NCI-H1048 (cell line): ENCODE measurements at regions not wholly inside any gene's neighbourhood (a gene's known extent, or its start where the extent isn't known, plus 50 kb on each side); places are given as distances from the start of the nearest gene placed in this dataset.
A peak's percentile ranks its signal among the peaks of the same experiment; 100 is the strongest.
"Not testable (repeated sequence)": the region's sequence is repeated elsewhere in the genome, so short reads cannot be mapped to it uniquely, and the experiment has no call there.

ENCODE experiments used
- DNase-seq: peaks from one replicate; lab custom pipeline; 2025; lab: John Stamatoyannopoulos, UW

DNA sequence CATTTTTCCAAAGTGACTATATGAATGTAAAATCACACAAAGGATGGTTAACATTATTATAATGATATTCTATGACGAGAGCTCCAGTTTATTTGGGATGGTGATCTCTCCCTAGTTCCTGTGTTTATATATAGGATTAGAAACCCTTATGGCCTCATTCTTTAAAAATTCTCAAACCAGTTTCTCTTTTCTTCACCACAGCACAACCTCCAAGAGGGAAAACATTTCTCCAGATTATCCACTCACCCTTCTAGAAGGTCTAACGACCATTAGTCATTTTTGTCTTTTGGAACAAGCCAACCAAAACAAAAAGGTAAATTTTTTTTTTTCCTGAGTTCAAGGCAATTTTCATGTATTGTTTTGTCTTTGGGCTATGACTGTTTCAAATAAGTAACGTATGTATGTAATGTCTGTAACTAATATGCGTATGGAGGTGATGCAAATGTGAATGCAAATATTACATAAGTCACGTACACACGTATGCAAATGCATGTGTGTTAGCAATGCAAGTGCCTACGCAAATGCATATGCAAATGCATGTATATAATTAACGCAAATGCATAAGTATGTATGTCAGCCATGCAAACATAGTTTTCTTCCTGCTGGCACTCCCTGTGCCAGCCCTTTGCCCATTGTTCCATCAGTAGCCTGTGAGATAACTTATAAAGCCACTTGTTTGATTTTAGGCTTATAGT is 72.5 kb upstream of the MORC3 start:
- peak; percentile 53 for DNase-seq

DNA sequence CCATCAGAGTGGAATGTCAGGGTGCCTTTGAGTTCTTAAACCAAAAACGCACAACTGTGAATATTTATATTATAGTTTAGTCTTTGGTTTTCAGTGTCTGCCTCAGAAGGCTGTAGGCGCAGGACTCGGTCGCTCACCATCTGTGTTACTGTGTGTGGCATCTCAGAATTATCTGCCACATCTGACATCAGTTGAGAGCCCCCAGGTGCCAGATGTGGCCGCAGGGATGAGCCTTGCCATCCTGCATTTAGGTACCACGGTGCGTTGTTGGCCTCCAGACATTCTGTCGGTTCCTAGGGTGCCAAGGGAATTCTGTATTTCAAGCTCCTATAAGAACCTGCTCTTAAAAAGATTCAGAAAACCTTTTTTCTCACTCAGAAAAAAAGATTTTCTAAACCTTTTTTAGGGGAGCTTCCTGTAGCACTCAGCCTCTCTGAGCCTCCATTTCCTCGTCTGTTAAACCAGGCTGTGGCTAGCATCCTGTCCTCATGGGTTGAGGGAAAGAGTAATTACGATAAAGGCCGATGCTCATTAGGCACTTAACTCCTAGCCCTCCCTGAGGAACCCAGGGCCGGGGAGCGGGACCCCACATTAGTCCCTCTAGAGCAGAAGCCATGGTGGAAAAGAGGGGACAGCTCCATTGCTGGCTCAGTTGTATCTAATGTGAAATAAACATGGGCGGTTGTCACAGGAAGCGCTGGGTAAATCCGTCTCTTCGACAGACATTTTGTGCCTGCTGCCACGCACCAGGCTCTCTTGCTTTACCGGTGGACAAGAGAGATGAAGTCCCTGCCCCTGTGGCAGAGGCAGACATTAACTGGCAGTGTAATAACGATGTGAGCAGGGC is 70.2 kb upstream of the MORC3 start:
- DNase-seq = no peak

DNA sequence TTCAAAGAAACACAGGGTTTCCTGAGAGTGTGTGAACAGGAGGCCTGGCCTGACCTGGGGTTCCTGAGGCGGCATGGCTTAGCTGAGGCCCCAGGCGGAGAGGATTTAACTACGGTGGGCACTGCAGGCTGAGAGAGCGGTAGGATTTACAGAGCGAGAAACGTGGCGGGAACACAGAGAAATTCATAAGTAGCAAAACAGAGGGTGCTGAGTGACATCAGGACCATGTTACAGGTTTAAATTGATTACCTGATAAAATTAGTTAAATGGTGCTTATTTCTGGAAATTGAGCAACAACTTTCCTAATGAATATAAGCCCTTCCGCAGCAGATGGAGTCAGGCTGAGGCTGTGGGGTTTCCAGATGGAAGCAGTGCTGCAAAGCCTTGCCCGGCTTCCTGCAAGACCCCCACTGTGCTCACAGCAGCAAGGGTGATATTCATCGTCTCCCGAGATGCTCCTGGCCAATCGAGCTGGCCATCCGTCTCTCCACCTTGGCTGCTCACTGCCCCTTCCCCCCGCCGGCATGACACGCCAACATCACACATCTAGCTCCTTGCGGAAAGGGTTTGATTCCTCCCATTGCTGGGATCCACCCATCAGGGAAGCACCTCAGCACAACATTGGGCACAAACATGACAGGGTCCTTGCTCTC is 69.4 kb upstream of the MORC3 start:
- no peak for DNase-seq

DNA sequence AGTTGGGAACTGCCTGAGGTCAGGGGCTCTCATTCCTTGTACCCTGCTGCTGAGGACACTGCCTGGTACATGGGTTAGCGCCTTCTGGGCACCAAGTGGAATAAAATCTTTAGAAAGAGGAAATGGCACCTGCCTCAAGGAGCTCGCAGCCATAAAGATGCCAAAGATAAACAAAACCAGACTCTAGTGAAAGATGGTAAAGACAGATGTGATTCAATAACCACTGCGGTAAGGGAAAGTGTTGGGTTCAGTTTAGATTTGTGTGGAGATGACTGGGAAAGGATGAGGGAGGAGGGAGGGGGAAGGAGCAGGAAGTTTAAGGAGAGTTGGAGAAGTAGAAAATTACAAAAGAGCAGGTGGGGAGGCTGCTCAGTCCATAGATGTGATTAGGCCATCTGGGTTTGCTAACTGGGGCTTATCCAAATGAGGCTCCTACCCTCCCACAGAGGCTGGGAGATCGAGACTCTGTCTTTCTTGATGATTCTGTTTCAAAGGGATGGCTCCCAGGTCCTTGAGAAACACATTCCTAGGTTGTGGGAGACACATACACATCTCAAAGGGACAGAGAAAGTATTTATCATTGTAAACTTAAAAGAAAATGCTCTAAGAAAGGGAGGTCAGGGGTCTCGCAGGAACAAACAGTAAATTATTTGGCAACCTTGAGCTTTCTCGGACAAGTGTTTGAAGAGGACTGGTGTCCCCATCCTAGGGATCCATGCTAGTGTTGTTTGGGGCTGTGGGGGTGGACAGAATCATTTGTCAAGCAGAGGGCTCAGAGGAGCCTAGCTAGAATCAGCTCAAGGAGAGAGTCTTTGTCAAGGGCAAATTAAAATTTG is 65.7 kb upstream of the MORC3 start:
- no peak for DNase-seq

DNA sequence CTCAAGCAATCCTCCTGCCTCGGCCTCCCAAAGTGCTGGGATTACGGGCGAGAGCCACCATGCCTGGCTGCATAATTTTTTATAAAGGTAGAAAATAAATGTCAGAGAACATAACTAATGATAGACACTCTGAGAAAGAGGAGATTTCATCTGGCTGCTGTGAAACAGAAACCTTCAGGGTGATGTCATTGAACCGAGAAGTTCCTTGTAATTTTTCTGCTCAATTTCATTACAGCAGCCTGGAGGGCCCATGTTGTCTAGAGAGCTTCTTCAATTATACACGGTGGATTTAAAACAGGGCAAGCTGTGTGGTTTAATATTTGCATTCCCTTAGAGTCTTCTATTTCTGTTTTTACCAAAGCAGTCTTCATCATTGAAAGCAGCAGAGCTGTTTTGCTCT is 64.3 kb upstream of the MORC3 start:
- DNase-seq = no peak

DNA sequence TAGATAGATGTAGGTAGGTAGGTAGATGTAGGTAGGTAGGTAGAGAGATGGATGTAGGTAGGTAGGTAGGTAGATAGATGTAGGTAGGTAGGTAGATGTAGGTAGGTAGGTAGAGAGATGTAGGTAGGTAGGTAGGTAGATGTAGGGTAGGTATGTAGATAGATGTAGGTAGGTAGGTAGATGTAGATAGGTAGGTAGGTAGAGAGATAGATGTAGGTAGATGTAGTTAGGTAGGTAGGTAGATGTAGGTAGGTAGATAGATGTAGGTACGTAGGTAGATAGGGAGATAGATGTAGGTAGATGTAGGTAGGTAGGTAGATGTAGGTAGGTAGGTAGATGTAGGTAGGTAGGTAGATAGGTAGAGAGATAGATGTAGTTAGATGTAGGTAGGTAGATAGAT is 62.3 kb upstream of the MORC3 start:
- DNase-seq = no peak

DNA sequence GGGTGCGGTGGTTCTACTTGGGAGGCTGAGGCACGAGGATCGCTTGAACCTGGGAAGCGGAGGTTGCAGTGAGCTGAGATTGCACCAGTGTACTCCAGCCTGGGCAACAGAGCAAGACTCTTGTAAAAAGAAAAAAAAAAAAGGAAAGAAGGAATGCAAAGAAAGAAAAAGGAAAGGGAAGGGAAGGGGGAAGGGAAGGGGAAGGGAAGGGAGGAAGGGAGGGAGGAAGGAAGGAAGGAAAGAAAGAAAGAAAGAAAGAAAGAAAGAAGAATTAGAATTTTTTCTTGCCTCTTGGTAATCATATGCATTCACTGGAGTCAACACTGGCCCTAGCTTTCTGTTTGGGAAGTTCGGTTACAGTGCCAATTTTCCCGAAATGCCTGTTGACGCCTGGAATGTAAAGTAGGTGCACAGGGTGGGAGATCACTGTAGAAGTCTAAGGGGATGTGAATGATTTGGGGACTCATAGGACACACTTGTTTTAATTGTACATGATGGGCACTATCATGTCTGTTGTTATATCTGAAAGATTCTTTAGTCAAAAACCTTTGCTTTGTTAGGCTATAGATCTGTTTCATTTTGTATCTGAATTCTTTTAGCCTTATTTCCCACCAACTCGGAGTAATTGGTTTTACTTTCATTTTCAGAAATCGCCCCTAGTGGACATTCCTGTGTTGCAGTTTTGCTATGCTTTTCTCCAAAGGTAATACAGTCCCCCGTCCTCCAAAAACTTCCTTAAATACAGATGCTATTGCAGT is 59.8 kb upstream of the MORC3 start:
- peak; percentile 37 for DNase-seq

DNA sequence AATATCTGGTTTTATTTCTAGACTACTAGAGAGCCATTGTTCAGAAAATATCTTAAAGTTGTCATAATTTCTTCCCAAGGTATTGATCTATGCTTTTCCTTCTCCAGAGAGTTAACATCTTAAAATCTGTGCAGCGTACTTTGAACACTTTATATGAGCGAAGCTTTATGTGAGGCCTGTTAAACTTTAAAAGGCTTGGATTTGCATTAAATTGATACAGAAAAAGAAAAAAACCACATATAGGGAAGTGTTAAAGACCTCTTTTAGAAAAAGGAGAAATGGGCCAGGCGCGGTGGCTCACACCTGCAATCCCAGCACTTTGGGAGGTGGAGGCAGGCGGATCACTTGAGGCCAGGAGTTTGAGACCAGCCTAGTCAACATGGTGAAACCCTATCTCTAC is 59.2 kb upstream of the MORC3 start:
- no peak for DNase-seq

DNA sequence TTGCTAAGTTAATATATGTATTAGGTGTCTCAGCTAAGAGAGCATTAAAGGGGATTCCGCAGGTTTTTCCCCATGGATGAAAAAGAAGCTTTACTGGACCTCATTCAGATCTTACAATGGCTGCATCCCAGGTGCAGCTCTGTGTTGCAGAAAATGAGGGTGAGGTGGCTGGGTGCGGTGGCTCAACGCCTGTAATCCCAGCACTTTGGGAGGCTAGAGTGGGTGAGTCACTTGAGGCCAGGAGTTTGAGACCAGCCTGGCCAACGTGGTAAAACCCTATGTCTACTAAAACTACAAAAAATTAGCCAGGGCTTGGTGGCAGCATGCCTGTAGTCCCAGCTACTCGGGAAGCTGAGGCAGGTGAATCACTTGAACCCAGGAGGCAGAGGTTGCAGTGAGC is 58.5 kb upstream of the MORC3 start:
- no peak for DNase-seq

DNA sequence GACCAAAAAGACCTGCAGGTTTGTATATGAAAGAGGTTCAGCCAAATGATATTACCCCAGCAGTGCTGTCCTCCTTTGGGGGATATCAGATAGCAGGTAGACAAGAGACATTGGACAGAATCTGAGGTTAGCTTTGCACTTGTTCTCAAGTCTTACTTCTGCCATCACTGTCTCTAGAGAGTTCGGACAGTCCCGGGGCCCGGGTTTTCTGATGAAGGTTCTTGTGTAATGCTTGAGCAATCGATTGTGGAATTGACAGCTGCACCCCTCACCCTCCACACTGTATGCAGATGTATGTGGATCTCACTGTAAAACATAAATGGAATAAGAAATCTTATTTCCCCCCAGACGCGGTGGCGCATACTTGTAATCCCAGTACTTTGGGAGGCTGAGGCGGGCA is 56.2 kb upstream of the MORC3 start:
- no peak for DNase-seq

DNA sequence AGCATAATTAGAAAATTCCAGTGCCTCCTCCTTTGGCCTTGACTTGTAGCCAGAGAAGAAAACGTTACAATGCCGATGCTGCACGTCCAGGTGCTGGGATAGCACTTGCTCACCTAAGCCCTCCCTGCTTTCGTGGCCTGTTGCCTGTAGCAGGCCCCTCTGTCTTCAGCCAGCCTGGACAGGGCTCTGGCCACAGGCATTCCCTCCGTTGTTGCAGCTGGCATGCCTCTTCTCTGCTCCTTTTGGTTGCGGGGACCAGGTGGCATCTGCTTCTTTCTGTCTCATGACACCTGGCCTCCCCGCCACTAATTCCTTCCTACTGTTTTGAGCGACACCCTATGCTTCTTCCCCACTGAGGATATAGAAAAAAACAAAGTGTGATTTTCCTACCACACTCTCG is 54.6 kb upstream of the MORC3 start:
- DNase-seq = no peak

DNA sequence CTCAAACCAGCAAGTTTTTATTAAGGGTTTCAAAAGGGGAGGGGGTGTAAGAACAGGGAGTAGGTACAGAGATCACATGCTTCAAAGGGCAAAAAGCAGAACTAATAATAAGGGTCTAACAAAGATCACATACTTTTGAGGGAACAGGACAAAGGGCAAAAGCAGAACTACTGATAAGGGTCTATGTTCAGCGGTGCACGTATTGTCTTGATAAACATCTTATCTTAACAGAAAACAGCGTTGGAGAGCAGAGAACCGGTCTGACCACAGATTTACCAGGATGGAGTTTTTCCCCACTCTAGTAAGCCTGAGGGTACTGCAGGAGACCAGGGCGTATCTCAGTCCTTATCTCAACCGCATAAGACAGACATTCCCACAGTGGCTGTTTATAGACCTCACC is 52.2 kb upstream of the MORC3 start:
- DNase-seq = not testable (repeated sequence)

DNA sequence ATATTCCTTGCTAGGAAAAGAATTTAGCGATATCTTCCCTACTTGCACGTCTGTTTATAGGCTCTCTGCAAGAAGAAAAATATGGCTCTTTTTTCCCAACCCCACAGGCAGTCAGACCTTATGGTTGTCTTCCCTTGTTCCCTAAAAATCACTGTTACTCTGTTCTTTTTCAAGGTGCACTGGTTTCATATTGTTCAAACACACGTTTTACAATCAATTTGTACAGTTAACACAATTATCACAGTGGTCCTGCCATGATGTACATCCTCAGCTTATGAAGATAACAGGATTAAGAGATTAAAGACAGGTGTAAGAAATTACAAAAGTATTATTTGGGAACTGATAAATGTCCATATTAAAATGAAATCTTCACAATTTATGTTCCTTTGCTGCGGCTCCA is 51.7 kb upstream of the MORC3 start:
- not testable (repeated sequence) for DNase-seq
